ENCODE measurements at regions not wholly inside any gene's neighbourhood (a gene's known extent, or its start where the extent isn't known, plus 50 kb on each side); places are given as distances from the start of the nearest gene placed in this dataset.
"Not testable (repeated sequence)": the region's sequence is repeated elsewhere in the genome, so short reads cannot be mapped to it uniquely, and the experiment has no call there.

GRCh38 chr18:8889489-8889888, 184.1 kb downstream of the MTCL1 start:
- ChIA-PET CTCF (ENCODE audit: unreplicated experiment) (no interaction called here), POLR2A (interaction anchor here (1.1 to 2.2 kb wide), 2 partner anchors 11 to 21 kb away, joined by 3 to 6 read pairs; no protein-coding TSS in a partner anchor)
- no peaks in the 10 kb centered on the region for H3K36me3 ChIP-seq (ENCODE audit: insufficient read depth, low read length)
- no peak overlapping the region for H3K4me2 ChIP-seq (ENCODE audit: low read length)
- no peaks in the 10 kb centered on the region for H3K9me2 ChIP-seq (ENCODE audit: insufficient read depth, low read length)
- H3K4me1 ChIP-seq (ENCODE audit: insufficient read depth, low read length, poor library complexity, severe bottlenecking): no peaks in the 10 kb centered on the region
- no peak overlapping the region for H3K27ac ChIP-seq (ENCODE audit: low read depth, low read length, poor library complexity, severe bottlenecking)
- no peaks in the 10 kb centered on the region for H4K20me1 ChIP-seq (ENCODE audit: insufficient read depth, low read length)
- no peak for DNase-seq (ENCODE audit: low spot score)
- H2AFZ ChIP-seq (ENCODE audit: low read length): no peak overlapping the region
- H3K9me3 ChIP-seq (ENCODE audit: low read length): no peaks in the 10 kb centered on the region
- BruUV-seq (replicated peaks): no TSS peak
- TF ChIP-seq CTCF (conservative IDR thresholded peaks at IDR 0.05; ENCODE audit: low read length) (no peak), EZH2phosphoT487 (IDR thresholded peaks at IDR 0.05; ENCODE audit: borderline replicate concordance, low read depth, low read length) (no peak)
- intact Hi-C loops (cut with micrococcal nuclease; ENCODE audit: unreplicated experiment): no loop called here
- H3K79me2 ChIP-seq (ENCODE audit: insufficient read depth, low read depth, low read length): no peaks in the 10 kb centered on the region
- H3K4me3 ChIP-seq (ENCODE audit: low read depth, low read length, poor library complexity, severe bottlenecking): no peak overlapping the region

GRCh38 chr18:8890503-8890902, 185.1 kb downstream of the MTCL1 start:
- H3K4me2 ChIP-seq (ENCODE audit: low read length); H3K9me3 ChIP-seq (ENCODE audit: low read length); H2AFZ ChIP-seq (ENCODE audit: low read length); H3K9me2 ChIP-seq (ENCODE audit: insufficient read depth, low read length); H3K79me2 ChIP-seq (ENCODE audit: insufficient read depth, low read depth, low read length); H3K27ac ChIP-seq (ENCODE audit: low read depth, low read length, poor library complexity, severe bottlenecking); H4K20me1 ChIP-seq (ENCODE audit: insufficient read depth, low read length); H3K36me3 ChIP-seq (ENCODE audit: insufficient read depth, low read length); POLR2A ChIA-PET; BruUV-seq (replicated peaks); H3K4me3 ChIP-seq (ENCODE audit: low read depth, low read length, poor library complexity, severe bottlenecking); CTCF ChIA-PET (ENCODE audit: unreplicated experiment); DNase-seq (ENCODE audit: low spot score); H3K4me1 ChIP-seq (ENCODE audit: insufficient read depth, low read length, poor library complexity, severe bottlenecking); intact Hi-C loops (cut with micrococcal nuclease; ENCODE audit: unreplicated experiment): not testable (repeated sequence)

GRCh38 chr18:8890957-8891464, 185.7 kb downstream of the MTCL1 start:
- no peak for TF ChIP-seq CTCF (conservative IDR thresholded peaks at IDR 0.05; ENCODE audit: low read length)
- no peak for TF ChIP-seq EZH2phosphoT487 (IDR thresholded peaks at IDR 0.05; ENCODE audit: borderline replicate concordance, low read depth, low read length)

More at GRCh38 chr18:8890957-8891464, 185.7 kb downstream of the MTCL1 start:
- DNase-seq (ENCODE audit: low spot score): no peak
- Histone ChIP-seq H3K79me2 (ENCODE audit: insufficient read depth, low read depth, low read length) (no peaks in the 10 kb centered on the region), H3K9me2 (ENCODE audit: insufficient read depth, low read length) (no peaks in the 10 kb centered on the region), H3K4me1 (ENCODE audit: insufficient read depth, low read length, poor library complexity, severe bottlenecking) (no peaks in the 10 kb centered on the region), H3K4me2 (ENCODE audit: low read length) (no peak overlapping the region), H2AFZ (ENCODE audit: low read length) (no peak overlapping the region), H3K36me3 (ENCODE audit: insufficient read depth, low read length) (no peaks in the 10 kb centered on the region), H3K9me3 (ENCODE audit: low read length) (no peaks in the 10 kb centered on the region), H3K4me3 (ENCODE audit: low read depth, low read length, poor library complexity, severe bottlenecking) (no peak overlapping the region), H4K20me1 (ENCODE audit: insufficient read depth, low read length) (no peaks in the 10 kb centered on the region), H3K27ac (ENCODE audit: low read depth, low read length, poor library complexity, severe bottlenecking) (no peak overlapping the region)
- intact Hi-C loops (cut with micrococcal nuclease; ENCODE audit: unreplicated experiment): no loop called here
- no TSS peak for BruUV-seq (replicated peaks)
- POLR2A ChIA-PET: interaction anchor here (1.4 kb wide), 1 partner anchor 10 kb away, joined by 8 read pairs; no protein-coding TSS in a partner anchor
- CTCF ChIA-PET (ENCODE audit: unreplicated experiment): no interaction called here

All from OCI-LY7 (cell line).